Fibroblast of peridontal ligament (primary cell): ENCODE measurements at regions not wholly inside any gene's neighbourhood (a gene's known extent, or its start where the extent isn't known, plus 50 kb on each side); places are given as distances from the start of the nearest gene placed in this dataset.

ENCODE experiments used
- DNase-seq: peaks from one replicate; pipeline ENCODE4 v3.0.0-alpha.2; 2010; ENCODE audit errors: extremely low read depth

GRCh38 chr6:40340957-40341356 is 246.2 kb downstream of the LRFN2 start:
- DNase-seq, result no peak

GRCh38 chr6:40340196-40340595 is 247.0 kb downstream of the LRFN2 start:
- no peak for DNase-seq

- DNase-seq, result no peak
Observed at GRCh38 chr6:40338306-40338705, 248.9 kb downstream of the LRFN2 start.

GRCh38 chr6:40336940-40337760 is 250.0 kb downstream of the LRFN2 start:
- no peak for DNase-seq

- no peak for DNase-seq
Observed at GRCh38 chr6:40336296-40336695, 250.9 kb downstream of the LRFN2 start.

- no peak for DNase-seq
Observed at GRCh38 chr6:40334496-40335270, 252.5 kb downstream of the LRFN2 start.

- DNase-seq, result no peak
Observed at GRCh38 chr6:40331545-40331944, 255.6 kb downstream of the LRFN2 start.

- DNase-seq, result no peak
Observed at GRCh38 chr6:40330301-40330721, 256.9 kb downstream of the LRFN2 start.

- DNase-seq, result no peak
Observed at GRCh38 chr6:40328986-40329545, 258.1 kb downstream of the LRFN2 start.

GRCh38 chr6:40328386-40328985 is 258.7 kb downstream of the LRFN2 start:
- no peak for DNase-seq

GRCh38 chr6:40326714-40327421 is 260.3 kb downstream of the LRFN2 start:
- DNase-seq, result no peak

- DNase-seq, result no peak
Observed at GRCh38 chr6:40325791-40326190, 261.4 kb downstream of the LRFN2 start.

- DNase-seq, result no peak
Observed at GRCh38 chr6:40325041-40325440, 262.1 kb downstream of the LRFN2 start.

- DNase-seq, result no peak
Observed at GRCh38 chr6:40323881-40324634, 263.1 kb downstream of the LRFN2 start.

- no peak for DNase-seq
Observed at GRCh38 chr6:40322336-40322735, 264.8 kb downstream of the LRFN2 start.

GRCh38 chr6:40321616-40322015 is 265.5 kb downstream of the LRFN2 start:
- no peak for DNase-seq

GRCh38 chr6:40320947-40321346 is 266.2 kb downstream of the LRFN2 start:
- no peak for DNase-seq

- no peak for DNase-seq
Observed at GRCh38 chr6:40320441-40320840, 266.7 kb downstream of the LRFN2 start.

- no peak for DNase-seq
Observed at GRCh38 chr6:40319124-40319523, 268.0 kb downstream of the LRFN2 start.

GRCh38 chr6:40315060-40315459 is 272.1 kb downstream of the LRFN2 start:
- DNase-seq, result no peak

GRCh38 chr6:40313582-40313981 is 273.6 kb downstream of the LRFN2 start:
- DNase-seq, result no peak
